ENCODE measurements at regions not wholly inside any gene's neighbourhood (a gene's known extent, or its start where the extent isn't known, plus 50 kb on each side); places are given as distances from the start of the nearest gene placed in this dataset.

- TF ChIP-seq POLR2A (IDR thresholded peaks at IDR 0.05) (no peak), CTCF (IDR thresholded peaks at IDR 0.05) (no peak)
Measured at GRCh38 chr19:32246006-32246405, 99.4 kb upstream of the ZNF507 start.
